COLO668 (cell line): ENCODE measurements at regions not wholly inside any gene's neighbourhood (a gene's known extent, or its start where the extent isn't known, plus 50 kb on each side); places are given as distances from the start of the nearest gene placed in this dataset.

Experiments
- DNase-seq: peaks from one replicate; lab custom pipeline; 2025; ENCODE audit not compliant: unreplicated experiment; lab: John Stamatoyannopoulos, UW

DNA sequence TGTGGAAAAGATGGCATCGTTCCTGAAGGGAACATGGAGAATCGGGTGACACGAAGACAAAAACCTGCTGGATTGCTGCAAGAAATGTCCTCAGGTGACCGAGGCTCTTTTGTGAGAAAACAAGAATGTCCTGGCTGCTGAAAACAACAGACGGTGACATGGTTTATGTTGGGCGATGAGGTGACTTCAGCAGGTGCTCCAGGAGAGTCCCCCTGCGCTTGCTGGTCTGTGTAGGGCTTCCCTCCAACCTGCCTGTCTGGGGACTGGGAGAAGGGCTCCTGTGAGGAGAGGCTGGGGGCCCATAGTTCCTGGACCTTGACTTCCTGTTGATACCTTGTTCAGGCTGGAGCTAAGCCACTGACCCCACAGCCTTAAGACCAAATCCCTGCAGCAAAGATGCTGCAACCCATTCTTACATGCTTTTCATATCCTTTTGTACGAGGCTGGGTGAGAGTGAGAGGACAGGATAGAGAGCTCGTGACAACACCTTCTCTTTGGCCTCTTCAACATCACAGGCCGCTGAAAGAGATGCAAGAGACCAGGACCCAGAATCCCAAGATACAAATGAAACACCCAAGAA, 134.8 kb downstream of the CD83 start:
- no peak for DNase-seq

DNA sequence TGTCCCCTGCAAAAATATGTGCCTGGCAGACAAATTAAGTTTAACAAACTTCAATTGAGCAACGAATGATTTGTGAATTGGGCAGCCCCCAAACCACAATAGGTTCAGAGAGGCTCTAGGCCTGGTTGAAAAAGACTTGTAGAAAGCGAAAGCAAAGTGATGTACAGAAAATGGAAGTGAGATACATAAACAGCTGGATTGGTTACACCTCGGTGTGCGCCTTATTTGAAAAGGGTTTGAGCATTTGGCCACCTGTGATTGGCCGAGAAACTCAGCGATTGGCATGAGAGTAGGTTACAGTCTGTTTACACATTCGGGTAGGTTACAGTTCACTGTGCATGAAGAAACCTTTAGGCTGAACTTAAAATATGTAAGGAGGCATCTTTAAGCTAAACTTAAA, 136.9 kb downstream of the CD83 start:
- no peak for DNase-seq

DNA sequence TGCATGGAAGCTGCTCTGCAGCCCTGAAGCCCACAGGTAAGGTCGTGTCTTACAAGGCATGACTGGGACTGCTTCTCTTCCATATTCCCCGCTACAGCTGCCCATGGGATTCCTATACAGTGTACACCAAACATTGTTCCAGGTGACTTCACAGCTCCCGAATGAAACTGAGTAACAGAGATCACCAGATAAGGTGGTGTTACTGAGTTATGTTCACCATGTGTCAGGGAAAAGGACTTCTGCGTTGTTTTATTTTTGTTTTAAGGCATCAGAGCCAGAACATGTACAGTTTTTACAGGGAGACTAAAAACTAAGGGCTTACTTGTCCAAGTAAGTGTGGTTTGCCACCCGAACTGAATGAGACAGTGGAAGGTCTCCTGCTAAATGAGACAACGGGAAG, 138.3 kb downstream of the CD83 start:
- no peak for DNase-seq

DNA sequence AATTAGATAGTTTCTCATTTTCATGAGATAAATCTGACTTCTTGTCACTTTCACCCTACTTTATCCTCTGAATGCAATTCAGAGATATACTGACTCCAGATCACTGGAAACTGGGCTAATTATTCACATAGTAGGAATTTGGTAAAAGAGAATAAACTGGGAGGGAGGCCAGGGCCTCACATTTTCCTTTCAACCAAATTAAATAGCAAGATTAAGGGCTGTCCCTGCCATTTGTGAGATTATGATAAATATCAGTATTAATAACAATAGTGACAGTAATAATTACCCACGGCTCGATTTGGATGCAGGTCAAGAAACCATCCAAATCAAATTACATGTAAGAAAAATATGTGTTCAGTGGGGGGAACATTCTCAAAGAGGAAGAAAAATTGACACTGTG, 140.5 kb downstream of the CD83 start:
- no peak for DNase-seq

DNA sequence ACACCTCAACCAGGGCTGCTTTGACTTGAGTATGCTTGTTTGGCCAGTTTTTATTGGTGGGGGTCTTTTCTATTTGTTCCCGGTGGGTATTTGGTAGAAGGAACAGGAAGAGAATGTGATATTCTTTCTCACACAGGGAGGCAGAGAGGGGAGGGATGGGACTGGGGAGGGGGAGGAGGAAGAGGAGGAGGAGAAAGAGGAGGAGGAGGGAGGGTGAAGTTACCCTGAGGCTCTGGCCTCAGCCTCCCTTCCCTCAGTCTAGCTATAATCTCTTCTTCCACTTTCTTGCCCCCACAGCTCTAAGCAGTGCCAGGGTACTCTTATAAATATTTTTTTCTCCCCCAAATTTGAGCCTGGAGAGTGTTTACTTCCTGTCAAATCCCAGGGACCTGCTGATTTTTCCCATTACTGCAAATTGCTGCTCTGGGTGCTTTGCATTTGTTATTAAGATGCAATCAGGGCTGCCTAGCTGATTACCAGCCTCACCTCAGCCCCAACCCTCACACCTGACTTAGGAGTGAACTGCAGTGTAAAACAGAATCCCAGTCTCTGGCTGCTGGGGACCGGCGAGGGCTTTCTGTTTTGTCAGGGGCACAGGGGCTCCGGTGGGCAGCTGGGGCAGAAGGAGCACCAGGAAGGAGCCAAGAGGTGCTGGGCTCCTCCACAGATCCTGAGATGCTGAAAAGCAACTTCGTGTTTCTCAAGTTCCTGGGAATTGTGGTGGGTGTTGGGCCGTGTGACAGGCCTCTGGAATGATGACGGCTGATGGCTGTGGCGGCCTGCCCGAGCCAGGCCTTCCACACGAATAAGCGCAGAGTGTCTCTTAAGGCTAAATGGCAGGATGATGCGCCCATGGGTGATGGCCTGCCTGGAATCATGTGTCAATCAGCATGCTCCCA, 141.4 kb downstream of the CD83 start:
- DNase-seq: no peak

DNA sequence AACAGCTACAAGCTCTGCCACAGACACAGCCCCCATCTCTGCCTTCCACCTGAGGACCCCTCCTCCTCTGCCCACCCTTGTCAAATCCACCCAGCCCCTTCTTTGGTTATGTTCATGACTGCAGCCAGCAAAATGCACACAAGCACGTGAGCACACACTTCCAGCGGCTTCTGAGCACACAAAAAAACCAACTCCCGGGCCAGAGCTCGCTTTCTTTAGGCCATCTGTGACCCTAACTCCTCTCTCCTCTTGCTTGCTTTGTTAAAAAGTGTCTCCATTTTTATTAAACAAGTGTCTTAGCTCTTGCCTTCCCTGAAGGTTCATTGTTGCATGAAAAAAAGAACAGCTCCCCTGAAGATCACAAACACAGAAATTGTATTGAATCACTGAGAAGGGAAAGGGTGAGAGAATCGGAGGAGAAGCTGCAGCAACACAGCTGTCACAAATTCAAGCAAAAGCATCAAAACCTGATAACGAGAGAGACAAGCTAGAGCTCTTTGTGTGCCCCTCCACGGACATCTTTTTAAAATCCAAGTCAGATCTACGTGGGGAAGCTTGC, 142.1 kb downstream of the CD83 start:
- no peak for DNase-seq

DNA sequence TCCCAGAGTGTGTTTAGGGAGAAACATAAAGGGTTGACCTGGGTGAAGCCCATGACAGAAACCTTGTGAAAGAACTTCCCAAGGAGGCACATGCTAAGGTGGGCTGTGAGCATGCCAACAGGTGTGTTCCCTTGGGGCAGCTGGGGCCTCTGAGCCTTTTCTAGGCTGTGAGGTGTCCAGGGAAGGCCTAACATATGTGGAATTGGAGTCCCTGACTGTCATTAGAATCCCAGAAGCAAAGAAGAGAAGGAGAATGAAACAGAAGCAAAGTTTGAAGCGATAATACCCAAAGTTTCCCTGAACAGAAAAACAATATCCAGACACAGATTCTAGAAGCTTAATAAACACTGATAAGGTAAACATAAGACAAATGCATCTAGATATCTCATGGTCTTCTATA, 143.3 kb downstream of the CD83 start:
- DNase-seq: no peak

DNA sequence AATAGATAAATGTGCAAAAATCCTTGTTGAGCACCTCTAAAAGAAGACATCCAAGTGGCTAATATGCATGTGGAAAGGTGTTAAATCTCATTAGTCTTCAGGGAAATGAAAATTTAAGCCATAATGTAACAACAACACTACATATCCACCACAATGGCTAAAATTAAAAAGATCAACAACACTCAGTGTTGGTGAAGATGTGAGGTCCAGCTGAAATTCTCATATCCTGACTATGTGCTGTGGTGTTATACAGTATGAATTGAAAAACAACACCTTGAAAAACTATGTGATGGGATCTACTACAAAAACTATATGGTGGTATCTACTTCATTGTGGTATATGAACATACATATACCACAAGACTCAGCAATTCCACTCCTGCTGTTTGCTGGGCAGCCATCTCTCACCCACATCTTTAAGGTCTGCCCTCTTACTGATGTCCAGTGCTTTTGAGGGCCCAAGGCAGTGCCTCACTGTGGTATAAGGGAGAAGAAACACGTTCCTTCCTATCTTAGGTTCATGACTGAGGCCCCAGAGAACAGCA, 146.4 kb downstream of the CD83 start:
- DNase-seq: no peak

DNA sequence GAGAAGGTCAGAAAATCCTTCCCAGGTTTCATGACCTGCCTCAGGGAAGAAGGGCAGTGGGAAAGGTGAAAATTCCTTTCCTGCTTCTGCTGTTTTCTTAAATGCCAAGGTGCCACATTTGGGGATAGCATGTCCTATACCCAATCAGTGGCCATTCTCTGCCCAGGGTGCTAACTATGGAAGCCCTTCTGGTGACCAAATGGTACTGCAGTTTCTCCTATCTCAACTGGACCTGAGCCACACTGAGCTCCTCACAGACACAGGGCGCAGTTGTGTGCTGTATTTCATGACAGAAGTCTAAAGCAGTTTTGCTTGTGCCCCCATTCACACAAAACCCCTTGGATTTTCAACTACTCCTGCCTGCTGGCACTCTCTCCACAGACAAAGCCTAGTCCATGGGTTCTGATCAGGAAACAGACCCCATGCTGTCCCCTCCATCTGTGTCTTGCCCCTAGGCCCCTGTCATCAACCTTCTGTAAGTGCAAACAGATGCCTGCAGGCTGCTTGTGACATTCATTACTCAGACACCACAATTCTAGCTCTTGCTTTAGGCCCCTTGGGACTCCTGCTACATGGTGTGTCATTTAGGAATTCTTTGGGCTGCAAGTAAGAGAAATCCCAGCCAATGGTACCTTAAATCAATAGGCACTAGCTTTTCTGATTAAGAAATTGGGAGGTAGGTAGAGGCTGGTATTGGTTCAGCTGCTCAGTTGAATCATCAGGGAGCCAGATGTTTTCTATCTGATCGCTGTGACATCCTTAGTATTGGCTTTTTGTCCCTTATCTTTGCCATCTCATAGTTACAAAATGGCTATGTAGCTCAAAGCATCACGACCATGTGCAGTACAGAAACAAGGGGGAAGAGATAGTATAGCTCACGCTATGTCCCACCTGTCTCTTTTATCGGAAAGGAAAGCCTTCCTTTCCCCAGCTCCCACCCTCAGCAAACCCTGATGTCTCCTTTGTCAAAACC, 147.8 kb downstream of the CD83 start:
- no peak for DNase-seq

DNA sequence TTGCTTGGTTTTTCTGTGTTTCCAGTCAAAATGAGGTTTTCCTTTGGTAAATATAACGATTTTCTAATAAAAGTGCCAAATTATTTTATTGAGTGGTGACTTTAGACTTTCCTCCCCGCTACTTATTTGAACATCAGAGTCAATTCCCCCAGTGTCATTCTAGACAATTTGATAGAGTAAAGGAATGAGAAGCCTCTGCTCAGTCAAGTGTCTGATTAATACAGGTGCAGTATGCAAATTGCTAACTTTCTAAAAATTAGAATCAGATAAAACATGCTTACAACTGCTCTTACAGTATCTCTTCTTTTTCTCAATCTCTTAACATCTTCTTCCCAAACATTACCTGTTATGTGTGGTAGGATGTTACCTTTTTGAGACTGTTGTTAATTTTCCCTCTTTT, 148.7 kb downstream of the CD83 start:
- DNase-seq: no peak

DNA sequence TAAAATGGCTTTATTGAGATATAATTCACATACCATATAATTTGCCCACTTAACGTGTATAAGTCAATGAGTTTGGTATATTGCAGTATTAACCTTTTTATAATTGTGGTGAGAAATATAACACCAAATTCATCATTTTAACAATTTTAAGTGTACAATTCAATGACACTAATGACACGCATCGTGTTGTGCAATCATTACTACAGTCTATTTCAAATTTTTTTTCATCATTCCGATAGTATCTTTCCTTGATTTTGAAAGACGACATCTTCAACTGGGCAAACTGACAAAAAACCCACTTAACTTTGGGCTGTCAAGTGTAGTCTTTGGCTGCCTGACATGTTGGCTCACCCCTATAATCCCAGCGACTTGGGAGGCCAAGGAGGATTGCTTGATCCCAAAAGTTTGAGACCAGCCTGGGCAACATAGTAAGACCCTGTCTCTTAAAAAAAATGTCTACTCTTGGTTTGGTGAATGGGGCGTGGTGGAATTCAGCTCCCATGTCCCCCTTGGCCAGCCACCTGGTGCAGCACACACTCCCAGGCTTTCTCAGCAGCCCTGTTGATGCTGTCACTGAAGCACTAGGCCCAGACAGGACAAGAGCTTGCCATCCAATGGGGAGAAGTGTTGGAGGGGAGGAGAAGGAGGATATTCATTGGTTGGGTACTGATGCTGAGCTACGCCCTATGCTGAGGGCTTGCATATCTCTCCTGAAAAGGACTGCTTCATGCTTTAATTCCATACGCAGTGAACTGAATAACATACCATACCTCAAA, 150.5 kb downstream of the CD83 start:
- no peak for DNase-seq

DNA sequence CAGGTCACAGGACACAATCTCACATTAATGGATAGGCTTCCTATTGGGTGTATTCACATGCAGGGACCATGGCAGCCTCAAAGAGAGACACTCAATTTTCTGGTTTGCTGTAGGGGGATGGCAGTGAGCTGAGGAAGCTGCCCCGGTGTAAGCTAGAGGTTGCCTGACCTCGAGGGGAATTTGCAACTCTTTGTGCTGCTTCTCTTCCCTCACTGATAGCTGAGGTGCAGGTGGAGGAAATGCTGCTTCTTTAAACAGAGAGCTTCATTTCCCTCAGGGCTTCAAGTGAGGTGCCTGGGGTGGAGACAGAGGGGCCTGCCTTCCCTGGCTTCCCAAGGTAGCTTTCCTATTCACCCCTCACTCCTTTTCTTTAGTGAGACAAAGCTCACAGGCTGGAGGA, 151.9 kb downstream of the CD83 start:
- DNase-seq: no peak

DNA sequence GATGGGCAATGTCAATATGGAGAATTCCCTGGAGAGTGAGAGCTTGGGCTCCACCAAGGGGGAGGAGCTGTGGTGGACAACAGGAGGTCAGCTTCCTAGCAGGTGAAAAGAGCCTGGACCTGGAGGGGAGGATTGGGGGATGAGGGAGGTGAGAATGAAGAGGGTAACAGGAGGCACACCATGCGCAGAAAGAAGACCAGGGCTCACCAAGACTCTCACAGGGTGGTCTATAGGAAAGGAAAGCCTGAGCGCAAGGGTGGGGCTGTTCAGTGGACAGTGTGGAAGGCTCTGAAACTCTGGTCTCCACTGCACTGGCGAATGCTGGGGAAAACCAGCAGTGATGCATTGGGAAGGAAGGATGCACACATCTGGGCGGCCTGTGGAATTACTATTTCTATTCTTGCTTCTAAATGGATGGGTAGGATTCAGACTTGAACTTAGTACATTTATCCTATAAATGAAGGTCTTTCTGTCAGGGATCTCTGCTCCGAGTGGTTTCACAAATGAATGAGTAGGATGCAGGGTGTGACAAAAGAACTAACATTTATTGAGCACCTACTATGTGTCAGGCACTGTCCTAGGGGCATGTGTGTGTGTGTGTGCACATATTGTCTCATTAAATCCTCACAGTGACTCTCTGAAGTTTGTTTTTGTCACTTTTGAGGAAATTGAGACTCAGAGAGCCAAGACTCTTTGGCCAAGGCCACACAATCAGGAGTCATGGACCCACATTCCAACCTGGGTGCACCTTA, 152.7 kb downstream of the CD83 start:
- DNase-seq: no peak

DNA sequence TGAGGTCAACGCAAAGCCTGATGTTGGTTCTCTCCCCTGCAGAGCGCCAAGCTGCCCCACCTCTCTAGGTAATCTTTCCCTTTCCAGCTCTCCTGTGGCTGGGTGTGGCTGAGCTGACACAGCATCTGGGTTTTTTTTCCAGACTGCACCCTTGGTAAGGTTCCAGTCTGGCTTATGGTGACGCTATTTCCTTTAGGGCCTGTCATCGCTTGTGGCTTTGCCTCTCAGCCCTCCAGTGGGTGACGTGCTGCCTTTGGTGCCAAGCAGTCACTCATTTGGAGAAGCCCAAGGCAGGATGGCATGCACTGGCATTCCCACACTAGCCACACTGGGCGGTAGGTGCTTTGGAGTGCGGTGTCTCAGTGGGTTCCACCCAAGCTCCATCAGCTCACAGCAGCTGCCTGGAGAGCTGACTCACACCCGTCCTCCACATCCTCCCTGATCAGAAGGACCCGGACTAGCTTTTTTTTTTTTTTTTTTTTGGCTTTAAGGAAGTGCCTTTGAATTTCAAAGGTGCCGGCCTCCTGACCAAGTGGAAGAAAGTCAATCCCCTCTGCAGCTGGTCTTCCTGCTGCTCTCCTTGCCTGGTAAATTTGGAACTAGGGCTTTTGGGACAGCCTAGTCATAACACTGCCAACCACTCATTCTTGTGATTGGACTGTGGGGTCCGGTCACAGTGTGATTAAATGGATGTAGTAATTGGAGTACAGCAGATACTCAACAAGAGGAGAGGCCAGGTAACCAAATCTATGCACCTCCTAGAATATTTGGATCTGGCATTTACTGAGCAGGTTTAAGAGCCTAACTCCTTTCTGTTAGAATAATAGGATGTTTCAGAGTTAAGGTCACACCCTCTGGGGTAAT, 153.6 kb downstream of the CD83 start:
- DNase-seq: no peak

DNA sequence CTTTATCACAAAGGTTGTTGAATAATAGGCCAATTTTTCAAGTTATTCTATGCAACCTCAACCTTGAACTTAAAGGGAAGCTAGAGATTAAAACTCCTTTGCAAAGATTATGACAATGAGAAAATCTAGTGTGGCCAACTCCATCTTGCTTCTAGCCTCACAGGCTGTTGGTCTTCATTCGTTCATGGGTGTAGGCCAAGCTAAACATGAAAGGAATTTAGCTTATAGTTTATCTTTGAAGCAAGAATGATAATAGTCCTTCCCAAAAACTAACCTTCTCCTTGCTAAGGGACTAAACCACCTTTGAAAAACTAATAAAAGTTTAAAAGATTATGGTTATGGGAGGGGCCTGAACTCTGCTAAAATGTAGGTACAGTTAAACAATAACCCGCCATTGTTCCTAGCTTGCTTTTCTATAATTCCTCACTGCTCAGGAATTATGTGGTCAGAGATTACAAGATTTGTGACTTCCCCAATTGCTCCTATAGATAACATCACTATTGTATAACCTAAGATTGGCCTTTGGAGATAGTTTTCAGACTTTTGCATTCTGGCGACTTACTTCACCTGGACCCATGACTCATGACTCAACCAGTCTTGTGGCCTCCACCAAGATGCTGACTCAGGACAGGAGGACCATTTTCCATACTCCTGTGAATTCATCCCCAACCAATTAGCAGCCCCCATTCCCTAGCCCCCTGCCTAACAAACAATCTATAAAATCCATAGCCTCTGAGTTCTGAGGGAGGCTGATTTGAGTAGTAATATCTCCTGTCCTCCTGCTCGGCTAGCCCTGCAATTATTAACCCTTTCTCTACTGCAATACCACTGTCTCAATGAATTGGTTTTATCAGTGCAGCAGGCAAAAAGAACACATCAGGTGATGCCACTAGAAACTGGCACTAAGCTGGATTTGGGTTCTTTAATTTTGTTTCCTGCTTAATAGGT, 154.5 kb downstream of the CD83 start:
- DNase-seq: no peak

DNA sequence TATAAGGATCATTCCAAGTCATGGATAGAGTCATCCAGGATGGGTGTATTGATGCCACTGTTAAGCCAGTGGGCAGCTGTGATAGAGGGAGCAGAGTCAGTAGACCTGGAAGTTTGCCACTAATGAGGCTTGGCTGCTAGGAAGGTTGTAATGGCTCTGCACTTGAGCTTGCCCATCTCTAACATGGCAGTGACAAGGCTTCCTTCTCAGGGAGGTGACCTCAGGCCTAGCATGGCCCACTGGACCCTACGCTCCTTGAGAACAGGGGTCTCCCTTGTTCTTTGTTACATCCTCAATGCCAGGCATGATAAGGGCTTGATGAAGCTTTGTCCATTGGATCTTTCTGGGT, 155.1 kb downstream of the CD83 start:
- no peak for DNase-seq

DNA sequence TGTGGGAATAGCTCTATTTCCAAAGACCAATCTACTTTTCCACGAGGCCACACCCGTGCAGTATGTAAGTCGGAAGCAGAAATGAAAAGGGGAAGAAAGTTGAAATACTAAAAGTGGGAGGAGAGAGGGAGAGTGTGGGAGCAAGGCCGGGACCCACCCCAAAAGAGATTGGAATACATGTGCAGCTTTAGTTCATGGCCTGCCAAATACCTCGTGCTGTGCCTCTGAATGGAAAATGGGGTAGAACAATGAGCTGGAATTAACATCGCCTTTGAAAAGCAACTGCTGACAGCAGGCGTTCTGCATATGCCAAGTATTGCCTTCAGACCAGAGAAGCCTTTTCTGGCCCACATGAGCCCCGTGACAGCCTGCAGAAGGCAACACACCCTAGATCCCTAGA, 155.6 kb downstream of the CD83 start:
- DNase-seq: no peak

DNA sequence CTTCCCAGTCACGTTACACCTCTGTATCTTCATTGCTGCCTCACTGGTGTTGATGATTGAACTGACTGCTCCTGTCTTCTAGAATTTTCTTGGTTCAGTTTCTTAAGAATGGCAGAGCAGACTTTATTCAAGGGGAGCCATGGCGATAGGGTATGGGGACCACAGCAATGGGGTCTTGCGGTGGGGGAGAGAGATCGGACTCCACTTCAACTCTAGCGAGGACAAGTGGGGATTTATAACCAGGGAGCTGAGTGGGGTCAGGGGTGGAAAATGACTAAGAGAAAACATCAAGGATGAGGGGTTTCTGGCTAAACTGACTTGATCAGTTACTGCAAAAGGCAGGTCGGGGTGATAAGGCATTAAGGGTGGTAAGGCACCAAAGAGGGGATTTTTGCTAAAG, 156.4 kb downstream of the CD83 start:
- DNase-seq: no peak
